Spleen (tissue), 7 donors: ENCODE measurements at regions not wholly inside any gene's neighbourhood (a gene's known extent, or its start where the extent isn't known, plus 50 kb on each side); places are given as distances from the start of the nearest gene placed in this dataset.

Experiments
- POLR2A ChIP-seq, 3 donors: fragments of 450-650 bp; IDR thresholded peaks; one replicate each; pipeline ENCODE4 v1.5.1; 2017; ENCODE audit warnings: antibody characterized with exemption in 3 of 3, mild to moderate bottlenecking in 1 of 3
- POLR2AphosphoS5 ChIP-seq, 3 donors: sonication (generic); formaldehyde crosslinking; IDR thresholded peaks; one replicate each; pipeline ENCODE4 v1.5.1; 2017; ENCODE audit warnings: antibody characterized with exemption in 3 of 3
- TF ChIP-seq, protein P1 (sequence below), 11 experiments: fragments of 200-600 bp in 7 of 11; fragments of 450-650 bp in 4 of 11; sonication (generic) in 4 of 11; IDR thresholded peaks in 8 of 11; conservative IDR thresholded peaks in 3 of 11; 1 replicate in 7 of 11; 2 replicates in 4 of 11; pipeline versions ENCODE4 v1.4.0 to v1.8.0; 2016 to 2021; ENCODE audit warnings: antibody characterized with exemption in 11 of 11, inconsistent platforms in 4 of 11, mild to moderate bottlenecking in 1 of 11
- donor health status: DM: no; HTN: no; CAD: no; lungs with moderate emphysema.
- donor health status: DM: no; HTN: no; CAD: no.
- donor health status: DM: no; HTN: no; CAD: no.

DNA sequence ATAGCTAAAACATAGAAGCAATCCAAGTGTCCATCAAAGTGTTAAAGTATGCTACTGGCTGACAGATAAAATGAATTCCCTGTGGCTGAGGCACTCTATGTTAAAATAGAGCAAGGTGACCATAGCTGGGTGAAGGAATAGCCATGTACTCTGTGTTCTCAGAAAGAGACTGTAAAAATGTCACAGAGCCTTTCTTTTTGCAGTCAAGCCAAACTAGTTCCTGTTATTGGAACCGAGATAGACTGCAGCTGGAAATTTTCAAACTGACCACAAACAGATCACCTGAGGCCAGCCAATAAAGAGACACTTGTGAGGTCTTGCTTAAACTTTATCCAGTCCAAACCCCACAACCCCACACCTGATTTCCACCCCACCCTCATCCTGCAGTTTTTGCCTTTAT is 422.8 kb upstream of the NAALADL2 start:
- no peak for TF ChIP-seq POLR2A (IDR thresholded peaks at IDR 0.05)
- TF ChIP-seq, protein P1, sequence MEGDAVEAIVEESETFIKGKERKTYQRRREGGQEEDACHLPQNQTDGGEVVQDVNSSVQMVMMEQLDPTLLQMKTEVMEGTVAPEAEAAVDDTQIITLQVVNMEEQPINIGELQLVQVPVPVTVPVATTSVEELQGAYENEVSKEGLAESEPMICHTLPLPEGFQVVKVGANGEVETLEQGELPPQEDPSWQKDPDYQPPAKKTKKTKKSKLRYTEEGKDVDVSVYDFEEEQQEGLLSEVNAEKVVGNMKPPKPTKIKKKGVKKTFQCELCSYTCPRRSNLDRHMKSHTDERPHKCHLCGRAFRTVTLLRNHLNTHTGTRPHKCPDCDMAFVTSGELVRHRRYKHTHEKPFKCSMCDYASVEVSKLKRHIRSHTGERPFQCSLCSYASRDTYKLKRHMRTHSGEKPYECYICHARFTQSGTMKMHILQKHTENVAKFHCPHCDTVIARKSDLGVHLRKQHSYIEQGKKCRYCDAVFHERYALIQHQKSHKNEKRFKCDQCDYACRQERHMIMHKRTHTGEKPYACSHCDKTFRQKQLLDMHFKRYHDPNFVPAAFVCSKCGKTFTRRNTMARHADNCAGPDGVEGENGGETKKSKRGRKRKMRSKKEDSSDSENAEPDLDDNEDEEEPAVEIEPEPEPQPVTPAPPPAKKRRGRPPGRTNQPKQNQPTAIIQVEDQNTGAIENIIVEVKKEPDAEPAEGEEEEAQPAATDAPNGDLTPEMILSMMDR (IDR thresholded peaks at IDR 0.05 in 8 of 11, conservative IDR thresholded peaks at IDR 0.05 in 3 of 11), result no peak
- TF ChIP-seq POLR2AphosphoS5 (IDR thresholded peaks at IDR 0.05), result no peak
